Mesothelial cell of epicardium (in vitro differentiated cells): ENCODE measurements at regions not wholly inside any gene's neighbourhood (a gene's known extent, or its start where the extent isn't known, plus 50 kb on each side); places are given as distances from the start of the nearest gene placed in this dataset.

Experiments used
- DNase-seq, 2 experiments: peaks; one replicate each; pipeline ENCODE4 v3.0.0; 2021; ENCODE audit warnings: low spot score in 2 of 2; ENCODE audit not compliant: unreplicated experiment in 2 of 2
- H3K27ac Mint-ChIP-seq: 2 replicates; pipeline ENCODE4 v1.8.0; 2021; ENCODE audit warnings: mixed read lengths
- H3K27me3 Mint-ChIP-seq: 2 replicates; pipeline ENCODE4 v1.8.0; 2021; ENCODE audit warnings: low read depth, mixed read lengths
- H3K36me3 Mint-ChIP-seq: 2 replicates; pipeline ENCODE4 v1.8.0; 2021; ENCODE audit warnings: mixed read lengths
- H3K4me1 Mint-ChIP-seq: 2 replicates; pipeline ENCODE4 v1.8.0; 2021; ENCODE audit warnings: mixed read lengths
- H3K4me3 Mint-ChIP-seq: 2 replicates; pipeline ENCODE4 v1.8.0; 2021; ENCODE audit warnings: mild to moderate bottlenecking, moderate library complexity, mixed read lengths
- H3K9me3 Mint-ChIP-seq: 2 replicates; pipeline ENCODE4 v1.8.0; 2021; ENCODE audit warnings: mixed read lengths
- TF ChIP-seq, protein P1 (sequence below): fragments of 200-600 bp; sonication (generic); IDR thresholded peaks from one replicate; pipeline ENCODE4 v1.5.0; 2021; ENCODE audit warnings: antibody characterized with exemption; ENCODE audit not compliant: unreplicated experiment

DNA sequence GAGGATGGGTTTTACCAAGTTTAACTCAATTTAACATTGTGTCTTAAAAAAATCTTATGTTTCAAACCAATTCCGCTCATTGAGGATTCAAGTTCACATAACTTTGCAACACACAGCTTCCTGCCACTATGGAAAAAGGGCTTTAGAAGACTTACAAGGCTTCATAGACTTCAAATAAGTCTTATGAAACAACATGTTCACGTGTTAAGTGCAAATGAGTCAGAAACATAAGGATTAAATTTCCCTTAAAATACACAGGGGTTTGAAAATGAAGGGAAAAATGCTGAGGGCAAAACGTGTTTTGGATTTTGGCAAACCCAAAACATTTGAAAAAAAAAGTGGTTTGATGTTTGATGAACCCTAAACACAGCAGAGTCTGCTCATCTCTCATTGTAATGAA is 364.8 kb downstream of the BMP4 start:
- no peaks in the 10 kb centered on the region for H3K27me3 Mint-ChIP-seq
- H3K9me3 Mint-ChIP-seq, result peaks cover 6% of the 10 kb centered on the region
- no peak overlapping the region for H3K27ac Mint-ChIP-seq
- no peaks in the 10 kb centered on the region for H3K36me3 Mint-ChIP-seq
- DNase-seq, result no peak
- TF ChIP-seq, protein P1, sequence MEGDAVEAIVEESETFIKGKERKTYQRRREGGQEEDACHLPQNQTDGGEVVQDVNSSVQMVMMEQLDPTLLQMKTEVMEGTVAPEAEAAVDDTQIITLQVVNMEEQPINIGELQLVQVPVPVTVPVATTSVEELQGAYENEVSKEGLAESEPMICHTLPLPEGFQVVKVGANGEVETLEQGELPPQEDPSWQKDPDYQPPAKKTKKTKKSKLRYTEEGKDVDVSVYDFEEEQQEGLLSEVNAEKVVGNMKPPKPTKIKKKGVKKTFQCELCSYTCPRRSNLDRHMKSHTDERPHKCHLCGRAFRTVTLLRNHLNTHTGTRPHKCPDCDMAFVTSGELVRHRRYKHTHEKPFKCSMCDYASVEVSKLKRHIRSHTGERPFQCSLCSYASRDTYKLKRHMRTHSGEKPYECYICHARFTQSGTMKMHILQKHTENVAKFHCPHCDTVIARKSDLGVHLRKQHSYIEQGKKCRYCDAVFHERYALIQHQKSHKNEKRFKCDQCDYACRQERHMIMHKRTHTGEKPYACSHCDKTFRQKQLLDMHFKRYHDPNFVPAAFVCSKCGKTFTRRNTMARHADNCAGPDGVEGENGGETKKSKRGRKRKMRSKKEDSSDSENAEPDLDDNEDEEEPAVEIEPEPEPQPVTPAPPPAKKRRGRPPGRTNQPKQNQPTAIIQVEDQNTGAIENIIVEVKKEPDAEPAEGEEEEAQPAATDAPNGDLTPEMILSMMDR, result no peak
- no peaks in the 10 kb centered on the region for H3K4me1 Mint-ChIP-seq
- no peak overlapping the region for H3K4me3 Mint-ChIP-seq

DNA sequence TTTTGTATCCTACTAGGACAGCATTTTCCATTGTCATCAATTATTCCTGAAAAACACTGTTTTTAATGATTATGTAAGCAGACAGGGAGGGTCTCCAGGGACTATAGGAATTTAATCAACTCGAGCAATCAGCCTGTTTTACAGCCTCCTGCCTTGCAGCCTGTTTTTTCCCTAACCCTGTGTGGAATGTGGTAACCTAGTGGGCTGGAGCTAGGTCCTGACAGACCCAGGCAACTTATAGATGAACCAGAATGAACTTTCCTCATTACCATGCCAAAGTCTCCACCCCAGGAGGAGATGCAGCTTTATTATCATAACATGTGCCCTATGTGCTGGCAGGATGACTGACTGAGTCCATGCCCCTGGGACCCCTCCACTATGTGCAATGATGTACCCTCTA is 375.1 kb downstream of the BMP4 start:
- TF ChIP-seq, protein P1, result no peak
- Mint-ChIP-seq H3K9me3 (no peaks in the 10 kb centered on the region), H3K27me3 (no peaks in the 10 kb centered on the region), H3K27ac (peak overlapping the region; percentile 37), H3K4me1 (peaks cover 20% of the 10 kb centered on the region), H3K36me3 (no peaks in the 10 kb centered on the region), H3K4me3 (no peak overlapping the region)
- DNase-seq, result no peak

DNA sequence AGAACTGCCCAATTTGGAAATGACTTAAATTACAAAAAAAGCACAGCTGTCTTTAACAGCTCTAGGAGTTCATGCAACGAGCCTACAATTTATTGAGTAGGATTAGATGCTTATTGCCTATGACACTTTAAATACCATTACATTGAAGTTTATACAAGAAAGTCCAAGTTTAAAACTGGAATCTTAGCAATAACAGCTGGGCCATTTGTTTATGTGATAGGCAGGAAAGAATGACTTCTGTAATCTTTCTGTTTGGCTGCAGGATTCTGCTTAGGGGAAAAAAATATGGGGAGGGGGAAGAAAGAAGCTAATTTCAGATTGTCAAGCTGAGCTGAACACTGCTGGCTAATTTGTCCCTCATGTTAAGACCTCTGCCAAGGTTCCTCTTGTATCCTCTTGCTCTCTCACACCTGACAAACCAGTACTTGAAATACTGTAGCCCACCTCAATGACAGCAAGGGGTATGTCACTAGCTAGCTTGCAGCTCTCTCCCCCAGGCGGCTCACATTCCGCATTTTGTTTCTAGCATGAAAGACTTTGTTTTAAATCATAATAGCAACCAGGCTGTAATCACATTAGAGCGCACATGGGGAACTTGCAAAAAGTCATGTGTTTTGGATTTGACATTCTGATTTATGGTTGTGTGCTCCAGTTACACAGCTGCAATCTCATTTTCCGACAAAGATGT is 384.8 kb downstream of the BMP4 start:
- Mint-ChIP-seq H3K27me3 (no peaks in the 10 kb centered on the region), H3K4me1 (peaks cover 21% of the 10 kb centered on the region), H3K4me3 (no peak overlapping the region), H3K9me3 (peaks cover 4% of the 10 kb centered on the region), H3K27ac (peak overlapping the region; percentile 47), H3K36me3 (peaks cover 2% of the 10 kb centered on the region)
- TF ChIP-seq, protein P1, result no peak
- DNase-seq, result peak in 1 of 2 experiments; percentile 44

DNA sequence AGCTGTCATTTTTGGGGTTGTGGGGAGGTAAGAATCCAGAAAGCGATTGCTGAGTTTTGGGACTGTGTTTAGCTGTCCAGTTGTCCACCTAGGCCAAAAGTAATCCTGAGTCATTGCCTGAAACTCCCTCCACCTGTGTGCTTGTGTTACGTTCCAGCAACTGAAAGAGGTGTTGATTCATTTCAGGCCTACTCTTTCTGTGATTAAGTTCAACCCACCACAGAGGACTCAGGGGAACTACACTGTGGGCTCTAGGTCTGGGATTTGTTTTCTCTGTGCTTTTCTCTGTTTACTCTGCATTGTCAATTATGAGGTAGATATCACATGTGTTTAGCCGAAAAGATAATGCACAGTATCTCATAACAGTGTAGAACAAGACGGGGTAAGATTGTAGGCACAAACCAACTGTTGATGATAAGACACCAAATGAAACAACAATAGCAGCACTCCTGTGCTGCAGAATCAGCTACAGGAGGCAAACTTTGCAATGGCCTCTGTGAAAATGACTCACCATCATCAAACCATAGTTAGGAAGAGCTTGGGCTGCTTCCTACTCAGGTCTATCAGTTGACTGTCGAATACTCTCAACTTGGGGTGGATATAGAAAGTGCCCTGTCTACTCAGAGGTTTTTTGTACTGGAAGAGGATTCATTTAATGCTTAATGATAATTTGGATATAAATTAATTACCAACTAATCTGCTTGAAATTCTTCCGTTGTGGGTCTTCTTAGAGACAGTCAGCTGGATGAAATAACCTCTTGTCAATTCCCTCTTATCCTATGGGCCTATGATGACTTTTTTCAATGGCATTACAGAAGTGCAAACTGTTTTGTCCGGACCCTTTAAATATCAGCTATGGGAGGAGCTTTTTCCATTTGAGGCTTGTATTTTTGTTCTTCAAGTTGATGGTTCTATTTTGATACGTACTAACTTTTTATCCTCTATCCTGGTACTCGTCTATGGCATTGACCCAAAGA is 385.9 kb downstream of the BMP4 start:
- no peak overlapping the region for H3K4me3 Mint-ChIP-seq
- H3K4me1 Mint-ChIP-seq, result peaks cover 21% of the 10 kb centered on the region
- H3K27ac Mint-ChIP-seq, result no peak overlapping the region
- no peaks in the 10 kb centered on the region for H3K36me3 Mint-ChIP-seq
- H3K27me3 Mint-ChIP-seq, result no peaks in the 10 kb centered on the region
- no peak for DNase-seq
- H3K9me3 Mint-ChIP-seq, result peaks cover 4% of the 10 kb centered on the region
- TF ChIP-seq, protein P1, result no peak

DNA sequence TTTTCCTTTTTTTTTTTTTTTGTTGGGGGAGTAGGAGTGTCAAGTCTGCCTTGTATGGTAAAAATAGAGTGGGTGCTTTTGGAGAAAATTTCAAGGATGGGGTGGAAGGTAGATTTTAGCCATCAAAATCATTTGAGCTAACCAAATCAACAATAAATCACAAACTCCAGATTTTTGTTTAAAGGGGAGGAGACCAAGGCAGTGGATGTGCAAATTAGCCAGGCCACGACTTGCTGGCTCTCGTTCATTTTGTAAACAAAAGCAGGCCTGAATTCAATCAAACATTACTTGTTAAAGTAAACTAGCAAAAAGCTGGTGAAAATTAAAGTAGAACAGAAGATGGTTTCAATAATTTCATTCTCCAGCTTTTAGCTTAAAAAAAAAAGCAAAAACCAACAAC is 387.2 kb downstream of the BMP4 start:
- DNase-seq, result no peak
- Mint-ChIP-seq H3K4me3 (no peak overlapping the region), H3K27ac (no peak overlapping the region), H3K36me3 (no peaks in the 10 kb centered on the region), H3K27me3 (no peaks in the 10 kb centered on the region), H3K9me3 (peaks cover 5% of the 10 kb centered on the region), H3K4me1 (peaks cover 21% of the 10 kb centered on the region)
- TF ChIP-seq, protein P1, result no peak
